Lung (tissue), 11 donors: ENCODE measurements at regions not wholly inside any gene's neighbourhood (a gene's known extent, or its start where the extent isn't known, plus 50 kb on each side); places are given as distances from the start of the nearest gene placed in this dataset.

Experiments used
- ATAC-seq: fragments of 200-7000 bp; cut with Tn5 transposase; one replicate; pipeline ENCODE4 v1.9.1; 2020; ENCODE audit warnings: moderate number of reproducible peaks; ENCODE audit not compliant: insufficient read depth, low FRiP score
- DNase-seq, 3 donors: peaks; one replicate each; pipeline ENCODE4 v3.0.0-alpha.2; 2013 to 2017
- H3K27ac ChIP-seq, 2 donors: one replicate each; pipeline ENCODE4 v1.5.1; 2013; ENCODE audit warnings: mild to moderate bottlenecking in 2 of 2, moderate library complexity in 2 of 2, control low read depth in 1 of 2, inconsistent platforms in 1 of 2, low read depth in 1 of 2, low read length in 1 of 2
- H3K27me3 ChIP-seq, 3 donors: one replicate each; pipeline ENCODE4 v1.5.1; 2013; ENCODE audit warnings: low read length in 2 of 3; ENCODE audit not compliant: control insufficient read depth in 3 of 3, insufficient read depth in 3 of 3
- H3K36me3 ChIP-seq, 4 donors: one replicate each; pipeline ENCODE4 v1.5.1; 2013; ENCODE audit warnings: low read length in 4 of 4, mild to moderate bottlenecking in 1 of 4, moderate library complexity in 1 of 4; ENCODE audit not compliant: control insufficient read depth in 4 of 4, insufficient read depth in 4 of 4
- H3K4me1 ChIP-seq, 5 donors: one replicate each; pipeline ENCODE4 v1.5.1; 2013; ENCODE audit warnings: low read length in 5 of 5, mild to moderate bottlenecking in 2 of 5, moderate library complexity in 1 of 5; ENCODE audit not compliant: control insufficient read depth in 5 of 5, insufficient read depth in 5 of 5
- H3K4me3 ChIP-seq: one replicate; pipeline ENCODE4 v1.5.1; 2013; ENCODE audit warnings: mild to moderate bottlenecking, control low read depth, moderate library complexity
- H3K9ac ChIP-seq, 2 donors: one replicate each; pipeline ENCODE4 v1.5.1; 2013; ENCODE audit warnings: low read length in 2 of 2, control low read depth in 1 of 2; ENCODE audit not compliant: insufficient read depth in 1 of 2
- H3K9me3 ChIP-seq, 4 donors: one replicate each; pipeline ENCODE4 v1.5.1; 2013; ENCODE audit warnings: low read length in 3 of 4, mild to moderate bottlenecking in 1 of 4, moderate library complexity in 1 of 4; ENCODE audit not compliant: control insufficient read depth in 4 of 4, insufficient read depth in 3 of 4
- WGBS, 2 donors: extraction: QIAGEN DNeasy Blood & Tissue Kit; methylation state at CpG; one replicate each; pipeline ENCODE4 v1.1.7; 2013; 5-methylcytosine and 5-hydroxymethylcytosine counted together
- TF ChIP-seq, protein P1 (sequence below): IDR thresholded peaks from 2 replicates; pipeline ENCODE4 v1.5.1; 2012; ENCODE audit warnings: mild to moderate bottlenecking; ENCODE audit errors: control extremely low read depth, extremely low read depth
- donor health status: control.
- donor health status: control.
- donor health status: Bipolar disorder and iron deficiency.
- donor health status: healthy.
- donor health status: DM: yes; HTN: yes; CAD: no.

DNA sequence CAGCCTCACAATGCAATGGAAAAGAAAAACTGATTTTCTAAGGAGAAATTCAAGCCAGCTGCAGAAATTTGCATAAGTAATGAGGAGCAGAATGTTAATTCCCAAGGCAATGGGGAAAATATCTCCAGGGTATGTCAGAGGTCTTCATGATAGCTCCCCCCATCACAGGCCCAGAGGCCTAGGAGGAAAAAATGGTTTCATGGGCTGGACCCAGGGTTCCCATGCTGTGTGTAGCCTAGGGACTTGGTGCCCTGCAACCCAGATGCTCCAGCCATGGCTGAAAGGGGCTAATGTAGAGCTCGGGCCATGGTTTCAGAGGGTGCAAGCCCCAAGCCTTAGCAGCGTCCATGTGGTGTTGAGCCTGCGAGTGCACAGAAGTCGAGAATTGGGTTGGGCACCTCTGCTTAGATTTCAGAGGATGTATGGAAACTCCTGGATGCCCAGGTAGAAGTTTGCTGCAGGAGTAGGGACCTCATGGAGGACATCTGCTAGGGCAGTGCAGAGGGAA lies 53.5 kb upstream of the TEX13C start:
- no peak overlapping the region for H3K9ac ChIP-seq
- no peak overlapping the region for H3K4me3 ChIP-seq
- peaks cover 0 to 12% (median 6%) of the 10 kb centered on the region in 4 donors for H3K9me3 ChIP-seq
- no peak for ATAC-seq
- DNase-seq: no peak
- H3K27me3 ChIP-seq: no peaks in the 10 kb centered on the region
- no peaks in the 10 kb centered on the region for H3K36me3 ChIP-seq
- WGBS, 2 donors: 90 to 97% methylated on average over 3 to 4 of the region's 4 CpGs
- no peak overlapping the region for H3K27ac ChIP-seq
- TF ChIP-seq, protein P1, sequence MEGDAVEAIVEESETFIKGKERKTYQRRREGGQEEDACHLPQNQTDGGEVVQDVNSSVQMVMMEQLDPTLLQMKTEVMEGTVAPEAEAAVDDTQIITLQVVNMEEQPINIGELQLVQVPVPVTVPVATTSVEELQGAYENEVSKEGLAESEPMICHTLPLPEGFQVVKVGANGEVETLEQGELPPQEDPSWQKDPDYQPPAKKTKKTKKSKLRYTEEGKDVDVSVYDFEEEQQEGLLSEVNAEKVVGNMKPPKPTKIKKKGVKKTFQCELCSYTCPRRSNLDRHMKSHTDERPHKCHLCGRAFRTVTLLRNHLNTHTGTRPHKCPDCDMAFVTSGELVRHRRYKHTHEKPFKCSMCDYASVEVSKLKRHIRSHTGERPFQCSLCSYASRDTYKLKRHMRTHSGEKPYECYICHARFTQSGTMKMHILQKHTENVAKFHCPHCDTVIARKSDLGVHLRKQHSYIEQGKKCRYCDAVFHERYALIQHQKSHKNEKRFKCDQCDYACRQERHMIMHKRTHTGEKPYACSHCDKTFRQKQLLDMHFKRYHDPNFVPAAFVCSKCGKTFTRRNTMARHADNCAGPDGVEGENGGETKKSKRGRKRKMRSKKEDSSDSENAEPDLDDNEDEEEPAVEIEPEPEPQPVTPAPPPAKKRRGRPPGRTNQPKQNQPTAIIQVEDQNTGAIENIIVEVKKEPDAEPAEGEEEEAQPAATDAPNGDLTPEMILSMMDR: no peak
- H3K4me1 ChIP-seq: no peaks in the 10 kb centered on the region
